Mesothelial cell of epicardium (in vitro differentiated cells): ENCODE measurements at regions not wholly inside any gene's neighbourhood (a gene's known extent, or its start where the extent isn't known, plus 50 kb on each side); places are given as distances from the start of the nearest gene placed in this dataset.

Experiments used
- DNase-seq, 2 experiments: peaks; one replicate each; pipeline ENCODE4 v3.0.0; 2021; ENCODE audit warnings: low spot score in 2 of 2; ENCODE audit not compliant: unreplicated experiment in 2 of 2
- H3K27ac Mint-ChIP-seq: 2 replicates; pipeline ENCODE4 v1.8.0; 2021; ENCODE audit warnings: mixed read lengths
- H3K27me3 Mint-ChIP-seq: 2 replicates; pipeline ENCODE4 v1.8.0; 2021; ENCODE audit warnings: low read depth, mixed read lengths
- H3K36me3 Mint-ChIP-seq: 2 replicates; pipeline ENCODE4 v1.8.0; 2021; ENCODE audit warnings: mixed read lengths
- H3K4me1 Mint-ChIP-seq: 2 replicates; pipeline ENCODE4 v1.8.0; 2021; ENCODE audit warnings: mixed read lengths
- H3K4me3 Mint-ChIP-seq: 2 replicates; pipeline ENCODE4 v1.8.0; 2021; ENCODE audit warnings: mild to moderate bottlenecking, moderate library complexity, mixed read lengths
- H3K9me3 Mint-ChIP-seq: 2 replicates; pipeline ENCODE4 v1.8.0; 2021; ENCODE audit warnings: mixed read lengths
- TF ChIP-seq, protein P1 (sequence below): fragments of 200-600 bp; sonication (generic); IDR thresholded peaks from one replicate; pipeline ENCODE4 v1.5.0; 2021; ENCODE audit warnings: antibody characterized with exemption; ENCODE audit not compliant: unreplicated experiment

DNA sequence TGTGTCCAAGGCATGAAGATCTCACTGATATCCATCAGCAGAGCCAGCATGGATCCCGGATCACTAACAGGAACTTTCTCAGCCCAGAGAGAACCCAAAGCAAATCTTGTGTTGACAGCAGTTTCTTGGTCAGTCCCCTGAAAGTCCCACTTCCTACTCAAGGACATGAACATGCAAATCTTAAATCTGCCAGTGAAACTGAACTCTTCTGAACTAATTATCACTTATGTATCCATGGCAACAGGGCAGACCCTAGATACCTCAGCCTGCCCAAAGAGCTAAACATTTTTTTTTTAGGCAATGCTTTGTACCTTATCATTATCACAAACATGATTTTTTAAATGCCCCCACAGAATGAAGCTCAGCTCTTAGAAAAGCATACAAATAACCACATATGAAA lies 127.8 kb upstream of the DDX18 start:
- TF ChIP-seq, protein P1, sequence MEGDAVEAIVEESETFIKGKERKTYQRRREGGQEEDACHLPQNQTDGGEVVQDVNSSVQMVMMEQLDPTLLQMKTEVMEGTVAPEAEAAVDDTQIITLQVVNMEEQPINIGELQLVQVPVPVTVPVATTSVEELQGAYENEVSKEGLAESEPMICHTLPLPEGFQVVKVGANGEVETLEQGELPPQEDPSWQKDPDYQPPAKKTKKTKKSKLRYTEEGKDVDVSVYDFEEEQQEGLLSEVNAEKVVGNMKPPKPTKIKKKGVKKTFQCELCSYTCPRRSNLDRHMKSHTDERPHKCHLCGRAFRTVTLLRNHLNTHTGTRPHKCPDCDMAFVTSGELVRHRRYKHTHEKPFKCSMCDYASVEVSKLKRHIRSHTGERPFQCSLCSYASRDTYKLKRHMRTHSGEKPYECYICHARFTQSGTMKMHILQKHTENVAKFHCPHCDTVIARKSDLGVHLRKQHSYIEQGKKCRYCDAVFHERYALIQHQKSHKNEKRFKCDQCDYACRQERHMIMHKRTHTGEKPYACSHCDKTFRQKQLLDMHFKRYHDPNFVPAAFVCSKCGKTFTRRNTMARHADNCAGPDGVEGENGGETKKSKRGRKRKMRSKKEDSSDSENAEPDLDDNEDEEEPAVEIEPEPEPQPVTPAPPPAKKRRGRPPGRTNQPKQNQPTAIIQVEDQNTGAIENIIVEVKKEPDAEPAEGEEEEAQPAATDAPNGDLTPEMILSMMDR: no peak

DNA sequence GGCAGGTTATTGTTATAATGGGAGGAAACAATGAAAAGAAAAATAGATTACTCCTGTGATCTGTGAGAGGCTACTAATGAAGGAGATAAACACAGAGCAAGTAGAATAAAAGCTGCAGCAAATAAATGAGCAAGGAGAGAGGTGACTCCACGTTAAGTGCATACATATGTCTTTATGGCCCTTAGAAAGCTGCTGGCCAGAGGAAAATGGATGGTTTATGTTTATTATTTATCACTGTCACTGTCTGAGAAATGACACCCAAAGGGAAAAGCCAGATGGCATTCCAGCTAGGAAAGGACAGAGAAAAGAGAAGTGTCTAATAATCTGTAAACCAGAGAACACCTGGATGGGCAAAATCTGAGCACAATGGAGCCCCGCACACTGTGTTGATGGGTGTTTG lies 122.9 kb upstream of the DDX18 start:
- Mint-ChIP-seq H3K36me3 (no peaks in the 10 kb centered on the region), H3K27ac (no peak overlapping the region), H3K4me3 (no peak overlapping the region), H3K9me3 (no peaks in the 10 kb centered on the region), H3K4me1 (no peaks in the 10 kb centered on the region), H3K27me3 (peaks cover 5% of the 10 kb centered on the region)
- DNase-seq: no peak
- TF ChIP-seq, protein P1: no peak

More for the DNA sequence above, 127.8 kb upstream of the DDX18 start:
- H3K4me1 Mint-ChIP-seq: no peaks in the 10 kb centered on the region
- peaks cover 5% of the 10 kb centered on the region for H3K27me3 Mint-ChIP-seq
- no peak overlapping the region for H3K27ac Mint-ChIP-seq
- H3K9me3 Mint-ChIP-seq: peaks cover 7% of the 10 kb centered on the region
- no peak overlapping the region for H3K4me3 Mint-ChIP-seq
- no peaks in the 10 kb centered on the region for H3K36me3 Mint-ChIP-seq
- DNase-seq: no peak

DNA sequence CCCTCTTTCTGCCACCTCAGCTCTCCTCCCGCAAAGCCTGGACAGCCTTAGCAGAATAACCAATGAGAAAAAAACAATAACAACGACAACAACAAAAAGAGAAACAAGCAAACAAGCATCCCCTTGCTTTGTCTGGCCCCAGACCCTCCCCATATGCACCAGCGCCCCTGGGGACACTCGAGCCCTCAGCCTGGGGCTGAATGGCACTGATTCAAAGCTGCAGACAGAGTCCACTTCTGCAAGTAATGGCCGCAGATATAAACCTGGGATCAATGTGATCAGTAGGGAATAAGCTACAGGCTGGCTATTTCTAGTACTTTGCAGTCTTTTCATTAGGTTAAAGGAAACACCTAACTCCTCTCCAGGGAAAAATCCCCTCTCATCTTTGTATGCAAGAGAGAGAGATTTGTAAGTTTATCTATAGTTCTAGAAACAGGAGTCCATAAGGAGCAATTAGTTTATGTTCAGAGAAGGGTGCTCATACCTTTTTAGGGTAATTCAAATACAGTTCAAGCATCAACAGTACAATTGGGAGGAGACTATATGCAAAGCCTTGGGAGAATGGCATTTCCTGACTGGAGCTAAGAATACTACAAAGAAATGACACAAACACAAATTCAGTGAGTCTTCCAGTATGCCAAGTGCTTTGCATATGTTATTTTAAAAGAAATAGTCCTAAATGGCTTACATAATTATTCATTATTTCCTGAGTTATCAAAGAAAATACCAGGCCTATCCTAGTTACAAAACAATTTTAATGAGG lies 122.3 kb upstream of the DDX18 start:
- no peaks in the 10 kb centered on the region for H3K9me3 Mint-ChIP-seq
- TF ChIP-seq, protein P1: no peak
- no peak overlapping the region for H3K4me3 Mint-ChIP-seq
- H3K36me3 Mint-ChIP-seq: no peaks in the 10 kb centered on the region
- peaks cover 5% of the 10 kb centered on the region for H3K27me3 Mint-ChIP-seq
- DNase-seq: no peak
- no peaks in the 10 kb centered on the region for H3K4me1 Mint-ChIP-seq
- H3K27ac Mint-ChIP-seq: no peak overlapping the region

DNA sequence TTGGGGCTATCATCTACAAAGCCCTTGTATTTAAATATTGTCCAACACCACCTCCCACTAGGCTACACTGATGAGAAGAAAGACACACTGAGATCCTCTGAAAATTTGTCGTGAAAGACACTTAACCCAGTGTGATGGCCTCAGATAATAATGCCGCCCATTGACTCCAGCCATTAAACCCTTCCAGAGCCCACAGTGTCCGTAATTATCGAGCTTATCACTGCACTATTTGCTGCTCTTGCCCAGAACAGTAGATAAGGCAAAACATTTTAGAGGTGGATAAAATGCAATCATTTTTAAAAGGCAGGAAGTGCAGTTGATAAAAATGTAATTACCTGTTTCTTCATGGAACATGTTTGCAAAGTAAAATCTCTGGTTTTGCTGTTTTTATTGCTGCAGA lies 121.3 kb upstream of the DDX18 start:
- TF ChIP-seq, protein P1: no peak
- Mint-ChIP-seq H3K27ac (no peak overlapping the region), H3K4me1 (no peaks in the 10 kb centered on the region), H3K36me3 (no peaks in the 10 kb centered on the region), H3K27me3 (peaks cover 5% of the 10 kb centered on the region), H3K9me3 (no peaks in the 10 kb centered on the region), H3K4me3 (no peak overlapping the region)
- no peak for DNase-seq

DNA sequence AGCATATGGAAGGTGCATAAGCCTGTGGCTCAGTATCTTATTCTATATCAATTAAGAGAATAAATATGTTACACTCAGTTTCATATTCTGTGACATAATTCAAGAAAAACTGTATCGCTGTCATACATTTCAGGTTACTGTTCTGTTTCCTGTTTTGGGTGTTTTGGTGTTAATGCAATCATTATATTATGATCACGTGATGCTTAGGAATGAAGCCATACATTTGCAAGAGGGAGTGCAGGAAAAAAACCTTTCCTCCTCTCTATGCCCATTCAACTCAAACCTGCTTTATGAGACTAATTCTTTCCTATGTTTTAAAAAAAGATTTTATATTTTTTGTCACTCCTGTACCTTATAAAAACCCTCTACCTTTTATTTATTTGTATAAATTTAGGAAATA lies 120.8 kb upstream of the DDX18 start:
- no peaks in the 10 kb centered on the region for H3K9me3 Mint-ChIP-seq
- H3K27ac Mint-ChIP-seq: no peak overlapping the region
- H3K27me3 Mint-ChIP-seq: peaks cover 5% of the 10 kb centered on the region
- no peaks in the 10 kb centered on the region for H3K36me3 Mint-ChIP-seq
- no peaks in the 10 kb centered on the region for H3K4me1 Mint-ChIP-seq
- DNase-seq: no peak
- TF ChIP-seq, protein P1: no peak
- no peak overlapping the region for H3K4me3 Mint-ChIP-seq
